HCT116 (cell line): ENCODE measurements at regions not wholly inside any gene's neighbourhood (a gene's known extent, or its start where the extent isn't known, plus 50 kb on each side); places are given as distances from the start of the nearest gene placed in this dataset.

Experiments used
- ATAC-seq: fragments of 200-7000 bp; cut with Tn5 transposase; 2 replicates; pipeline ENCODE4 v1.9.1; 2020; ENCODE audit warnings: mild to moderate bottlenecking, moderate library complexity
- BruUV-seq: library from RNA; stranded (reverse); fragments of 400-500 nt; replicated peaks from 2 replicates; lab custom pipeline; 2021; lab: Mats Ljungman, UMichigan
- CTCF ChIA-PET: fragments of 300-600 bp; sonication (Branson Sonifier 250); formaldehyde crosslinking; loops from one replicate; lab custom pipeline; 2021; ENCODE audit warnings: antibody characterized with exemption; lab: Charles Lee
- POLR2A ChIA-PET: fragments of 300-600, 350-600 bp; sonication (Branson Sonifier 250); formaldehyde crosslinking; loops from one replicate; lab custom pipeline; 2021; ENCODE audit warnings: antibody characterized with exemption; lab: Charles Lee
- RAD21 ChIA-PET, 2 experiments: fragments of 300-600 bp; sonication (Branson Sonifier 250); formaldehyde crosslinking; loops; one replicate each; lab custom pipeline; 2023; ENCODE audit warnings: low total read pairs in 2 of 2; ENCODE audit not compliant: uncharacterized antibody in 2 of 2, unreplicated experiment in 2 of 2, low non-redundant PET in 1 of 2; lab: Charles Lee
- DNase-seq: peaks from one replicate; pipeline ENCODE4 v3.0.0-alpha.2; 2010; ENCODE audit warnings: low read depth, low spot score
- H2AFZ ChIP-seq: fragments of 200-600 bp; shearing (Covaris generic), sonication (generic); 2 replicates; pipeline ENCODE4 v1.6.1; 2017; ENCODE audit warnings: low read depth, mixed run types, mixed read lengths, antibody characterized with exemption, low read length; ENCODE audit not compliant: poor library complexity, severe bottlenecking
- H3K27ac ChIP-seq: 2 replicates; pipeline ENCODE4 v1.5.1; 2012; ENCODE audit warnings: low read depth, low read length
- H3K27me3 ChIP-seq: fragments of 200-600 bp; sonication (generic); 2 replicates; pipeline ENCODE4 v1.6.1; 2016; ENCODE audit warnings: mixed run types, low read length, mixed read lengths; ENCODE audit not compliant: insufficient read depth
- H3K36me3 ChIP-seq, 2 experiments: fragments of 200-500 bp in 1 of 2; fragments of 200-600 bp in 1 of 2; sonication (Bioruptor generic) in 1 of 2; sonication (generic) in 1 of 2; 2 replicates each; pipeline versions ENCODE4 v1.5.1 to v1.6.1; 2014 to 2016; ENCODE audit warnings: low read length in 2 of 2, inconsistent platforms in 1 of 2, mixed read lengths in 1 of 2, mixed run types in 1 of 2; ENCODE audit not compliant: insufficient read depth in 2 of 2, control insufficient read depth in 1 of 2
- H3K4me1 ChIP-seq, 2 experiments: fragments of 200-600 bp in 1 of 2; sonication (generic) in 1 of 2; 2 replicates each; pipeline versions ENCODE4 v1.5.1 to v1.6.1; 2012 to 2017; ENCODE audit warnings: low read length in 2 of 2, inconsistent platforms in 1 of 2, mild to moderate bottlenecking in 1 of 2, mixed read lengths in 1 of 2, mixed run types in 1 of 2, moderate library complexity in 1 of 2; ENCODE audit not compliant: insufficient read depth in 2 of 2, control insufficient read depth in 1 of 2
- H3K4me2 ChIP-seq: fragments of 200-600 bp; sonication (generic); 2 replicates; pipeline ENCODE4 v1.6.1; 2017; ENCODE audit warnings: mixed run types, low read length, mixed read lengths
- H3K4me3 ChIP-seq, 2 experiments: fragments of 200-600 bp in 1 of 2; sonication (generic) in 1 of 2; replicated peaks in 1 of 2; 2 replicates each; pipeline ENCODE4 v1.5.1; 2011 to 2016; ENCODE audit warnings: low read length in 2 of 2, control low read depth in 1 of 2, low read depth in 1 of 2, mild to moderate bottlenecking in 1 of 2, mixed read lengths in 1 of 2, mixed run types in 1 of 2
- H3K79me2 ChIP-seq: fragments of 200-600 bp; sonication (generic); 2 replicates; pipeline ENCODE4 v1.6.1; 2017; ENCODE audit warnings: mild to moderate bottlenecking, mixed run types, low read length, moderate library complexity, mixed read lengths; ENCODE audit not compliant: insufficient read depth
- H3K9ac ChIP-seq: fragments of 200-600 bp; sonication (generic); 2 replicates; pipeline ENCODE4 v1.6.1; 2016; ENCODE audit warnings: low read length, mixed read lengths
- H3K9me2 ChIP-seq: fragments of 200-600 bp; sonication (generic), shearing (Covaris generic); 2 replicates; pipeline ENCODE4 v1.6.1; 2017; ENCODE audit warnings: mixed run types, mild to moderate bottlenecking, moderate library complexity; ENCODE audit not compliant: insufficient read depth
- H3K9me3 ChIP-seq, 2 experiments: fragments of 200-500 bp in 1 of 2; fragments of 200-600 bp in 1 of 2; sonication (Bioruptor generic) in 1 of 2; sonication (generic) in 1 of 2; 2 replicates each; pipeline ENCODE4 v1.6.1; 2014 to 2017; ENCODE audit warnings: low read length in 2 of 2, mixed read lengths in 2 of 2, inconsistent platforms in 1 of 2, low read depth in 1 of 2, mild to moderate bottlenecking in 1 of 2, mixed run types in 1 of 2, moderate library complexity in 1 of 2; ENCODE audit not compliant: control insufficient read depth in 1 of 2, insufficient read depth in 1 of 2
- H4K20me1 ChIP-seq: fragments of 200-600 bp; sonication (generic), shearing (Covaris generic); 2 replicates; pipeline ENCODE4 v1.6.1; 2017; ENCODE audit warnings: mixed run types, mild to moderate bottlenecking, moderate library complexity; ENCODE audit not compliant: insufficient read depth
- ATF3 ChIP-seq: IDR thresholded peaks from 2 replicates; pipeline ENCODE4 v1.6.1; 2012
- CBX3 ChIP-seq: IDR thresholded peaks from 2 replicates; pipeline ENCODE4 v1.6.1; 2012; ENCODE audit warnings: low read depth
- CEBPB ChIP-seq: IDR thresholded peaks from 2 replicates; pipeline ENCODE4 v1.6.1; 2012; ENCODE audit warnings: low read depth
- CTCF ChIP-seq, 3 experiments: fragments of 200-600 bp in 1 of 3; sonication (generic) in 1 of 3; IDR thresholded peaks in 2 of 3; conservative IDR thresholded peaks in 1 of 3; 2 replicates each; pipeline ENCODE4 v1.5.1; 2012 to 2017; ENCODE audit warnings: low read depth in 2 of 3, low read length in 2 of 3, antibody characterized with exemption in 1 of 3, borderline replicate concordance in 1 of 3, control low read depth in 1 of 3, mild to moderate bottlenecking in 1 of 3, mixed read lengths in 1 of 3, mixed run types in 1 of 3, moderate library complexity in 1 of 3; ENCODE audit not compliant: insufficient read depth in 1 of 3
- EZH2phosphoT487 ChIP-seq: fragments of 200-600 bp; IDR thresholded peaks from 2 replicates; pipeline ENCODE4 v1.6.1; 2018; ENCODE audit warnings: antibody characterized with exemption, borderline replicate concordance
- JUND ChIP-seq: IDR thresholded peaks from 2 replicates; pipeline ENCODE4 v1.6.1; 2012
- POLR2A ChIP-seq: IDR thresholded peaks from 2 replicates; pipeline ENCODE4 v1.7.0; 2011; ENCODE audit warnings: borderline replicate concordance; ENCODE audit not compliant: insufficient read depth, insufficient read length; ENCODE audit errors: extremely low read depth
- POLR2AphosphoS5 ChIP-seq: IDR thresholded peaks from 2 replicates; pipeline ENCODE4 v1.6.1; 2011; ENCODE audit warnings: mild to moderate bottlenecking, low read depth, low read length, moderate library complexity
- RAD21 ChIP-seq: IDR thresholded peaks from 2 replicates; pipeline ENCODE4 v1.6.1; 2012; ENCODE audit warnings: low read depth, mild to moderate bottlenecking
- REST ChIP-seq: IDR thresholded peaks from 2 replicates; pipeline ENCODE4 v1.6.1; 2012; ENCODE audit warnings: low read depth
- SRF ChIP-seq: IDR thresholded peaks from 2 replicates; pipeline ENCODE4 v1.6.1; 2012; ENCODE audit warnings: low read depth
- ZNF274 ChIP-seq: fragments of 200-500 bp; sonication (Bioruptor generic); IDR thresholded peaks from 2 replicates; pipeline ENCODE4 v1.6.1; 2014; ENCODE audit warnings: mild to moderate bottlenecking, low read depth, low read length, inconsistent platforms
- intact Hi-C: fragments of 100-400 bp; cut with micrococcal nuclease; formaldehyde crosslinking; loops from 2 replicates; pipeline ENCODE4 v1.10.0; 2022

- H3K4me1 ChIP-seq = 0 out of 4 replicates have a peak, but pooled peaks cover 0 to 4% of the 10 kb centered on the region in 2 experiments
- BruUV-seq = no TSS peak
- ATAC-seq (no peak), DNase-seq (no peak)
- H3K4me3 ChIP-seq = no peak overlapping the region
- H2AFZ ChIP-seq = no peak overlapping the region
- H3K27me3 ChIP-seq = no peaks in the 10 kb centered on the region
- no peaks in the 10 kb centered on the region for H3K79me2 ChIP-seq
- no peak overlapping the region for H3K9ac ChIP-seq
- no peak overlapping the region for H3K4me2 ChIP-seq
- TF ChIP-seq CBX3 (no peak), JUND (no peak), SRF (no peak), ZNF274 (no peak), POLR2AphosphoS5 (no peak), EZH2phosphoT487 (no peak), REST (no peak), CEBPB (no peak), POLR2A (no peak), RAD21 (no peak), ATF3 (no peak), CTCF (IDR thresholded peaks at IDR 0.05 in 2 of 3, conservative IDR thresholded peaks at IDR 0.05 in 1 of 3; ENCODE audit: borderline replicate concordance in 1 of 3, insufficient read depth in 1 of 3, low read depth in 2 of 3, low read length in 2 of 3) (no peak)
- H3K9me3 ChIP-seq = no peaks in the 10 kb centered on the region
- intact Hi-C loops = no loop called here
- ChIA-PET POLR2A (no interaction called here), RAD21 (no interaction called here), CTCF (interaction anchor here (1.3 kb wide), 1 partner anchor 20 kb away, joined by 3 read pairs; no protein-coding TSS in a partner anchor)
- H3K9me2 ChIP-seq = no peaks in the 10 kb centered on the region
- H3K27ac ChIP-seq = no peak overlapping the region
- no peaks in the 10 kb centered on the region for H3K36me3 ChIP-seq
- H4K20me1 ChIP-seq = no peaks in the 10 kb centered on the region
Observed at GRCh38 chr6:150705392-150705791, 105.7 kb downstream of the PLEKHG1 start.
